ENCODE measurements at regions not wholly inside any gene's neighbourhood (a gene's known extent, or its start where the extent isn't known, plus 50 kb on each side); places are given as distances from the start of the nearest gene placed in this dataset.

DNA sequence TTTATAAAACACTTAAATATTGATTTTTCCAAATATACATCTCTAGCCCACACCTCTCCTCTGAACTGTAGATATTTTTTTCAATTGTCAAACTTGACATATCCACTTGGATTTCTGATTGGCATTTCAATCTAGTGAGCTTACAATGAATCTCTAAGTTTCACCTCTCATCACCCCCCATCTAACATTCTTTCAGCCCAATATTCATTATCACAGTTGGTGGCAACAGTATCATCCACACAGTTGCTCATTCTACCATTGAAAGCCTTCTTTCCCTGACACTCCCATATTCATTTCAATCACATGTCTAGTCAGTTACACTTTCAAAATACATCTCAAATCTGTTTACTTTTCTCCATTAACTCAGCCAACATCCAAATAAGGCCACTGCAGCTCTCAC is 385.2 kb downstream of the PCDH20 start:
- no peaks in the 10 kb centered on the region for H3K79me2 ChIP-seq (ENCODE audit: control insufficient read depth, insufficient read depth, low read length)
- H3K9me1 ChIP-seq (ENCODE audit: control insufficient read depth, extremely low read depth, insufficient read depth, low read length), result no peaks in the 10 kb centered on the region
- H3K4me3 ChIP-seq (ENCODE audit: control insufficient read depth in 2 of 3, extremely low read depth in 1 of 3, insufficient read depth in 2 of 3, low read depth in 1 of 3, low read length in 3 of 3), result no peak overlapping the region
- H3K4me1 ChIP-seq (ENCODE audit: control insufficient read depth, extremely low read depth, insufficient read depth, low read length), result no peaks in the 10 kb centered on the region
- H3K36me3 ChIP-seq (ENCODE audit: control insufficient read depth in 2 of 2, extremely low read depth in 1 of 2, insufficient read depth in 2 of 2, low read length in 2 of 2), result no peaks in the 10 kb centered on the region
- no peak overlapping the region for H3K27ac ChIP-seq (ENCODE audit: control insufficient read depth, insufficient read depth, low read length)
- H3K9ac ChIP-seq (ENCODE audit: control insufficient read depth, extremely low read depth, insufficient read depth, low read length), result no peak overlapping the region
- no peak overlapping the region for H2AFZ ChIP-seq (ENCODE audit: control insufficient read depth, low read length)
- no peaks in the 10 kb centered on the region for H3K9me3 ChIP-seq (ENCODE audit: control insufficient read depth, low read depth, low read length)
- no peak for FAIRE-seq
- no peak overlapping the region for H3K4me2 ChIP-seq (ENCODE audit: control insufficient read depth, extremely low read depth, insufficient read depth, low read depth, low read length)
- no peaks in the 10 kb centered on the region for H4K20me1 ChIP-seq (ENCODE audit: control insufficient read depth, extremely low read depth, insufficient read depth, low read length)
- no peaks in the 10 kb centered on the region for H3K27me3 ChIP-seq (ENCODE audit: control insufficient read depth, extremely low read depth, insufficient read depth, low read length)
- dilution Hi-C loops (cut with MboI; ENCODE audit: extremely low pct_ligation_motif_present, low sequenced_read_pairs), result no loop called here
- DNase-seq (ENCODE audit: low read depth, low spot score), result no peak
- TF ChIP-seq, protein P1, sequence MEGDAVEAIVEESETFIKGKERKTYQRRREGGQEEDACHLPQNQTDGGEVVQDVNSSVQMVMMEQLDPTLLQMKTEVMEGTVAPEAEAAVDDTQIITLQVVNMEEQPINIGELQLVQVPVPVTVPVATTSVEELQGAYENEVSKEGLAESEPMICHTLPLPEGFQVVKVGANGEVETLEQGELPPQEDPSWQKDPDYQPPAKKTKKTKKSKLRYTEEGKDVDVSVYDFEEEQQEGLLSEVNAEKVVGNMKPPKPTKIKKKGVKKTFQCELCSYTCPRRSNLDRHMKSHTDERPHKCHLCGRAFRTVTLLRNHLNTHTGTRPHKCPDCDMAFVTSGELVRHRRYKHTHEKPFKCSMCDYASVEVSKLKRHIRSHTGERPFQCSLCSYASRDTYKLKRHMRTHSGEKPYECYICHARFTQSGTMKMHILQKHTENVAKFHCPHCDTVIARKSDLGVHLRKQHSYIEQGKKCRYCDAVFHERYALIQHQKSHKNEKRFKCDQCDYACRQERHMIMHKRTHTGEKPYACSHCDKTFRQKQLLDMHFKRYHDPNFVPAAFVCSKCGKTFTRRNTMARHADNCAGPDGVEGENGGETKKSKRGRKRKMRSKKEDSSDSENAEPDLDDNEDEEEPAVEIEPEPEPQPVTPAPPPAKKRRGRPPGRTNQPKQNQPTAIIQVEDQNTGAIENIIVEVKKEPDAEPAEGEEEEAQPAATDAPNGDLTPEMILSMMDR (optimal IDR thresholded peaks at IDR 0.05 in 1 of 3, IDR thresholded peaks at IDR 0.05 in 1 of 3, conservative IDR thresholded peaks at IDR 0.05 in 1 of 3; ENCODE audit: extremely low read depth in 1 of 3, insufficient read depth in 2 of 3, low read length in 3 of 3), result no peak
- no peak for TF ChIP-seq EZH2 (IDR thresholded peaks at IDR 0.05; ENCODE audit: low read length)

DNA sequence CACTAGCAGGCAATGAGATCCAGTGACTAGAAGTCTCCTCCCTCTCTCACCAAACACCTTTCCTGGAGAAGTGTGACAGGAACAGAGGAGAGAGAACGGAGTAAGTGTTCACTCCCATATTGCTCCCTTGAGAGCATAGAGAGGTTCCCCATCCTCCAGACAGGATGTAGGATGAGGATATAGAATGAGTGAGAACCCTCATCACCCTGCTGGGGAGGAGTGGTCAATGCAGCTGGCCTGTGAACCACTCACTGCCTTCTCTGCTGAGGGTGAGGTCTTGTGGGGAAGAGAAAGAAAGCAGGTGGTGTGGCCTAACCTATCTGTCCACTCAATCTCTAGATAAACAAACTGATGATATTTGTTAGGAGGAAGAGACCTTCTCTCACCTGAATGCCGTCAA is 386.6 kb downstream of the PCDH20 start:
- no peaks in the 10 kb centered on the region for H3K36me3 ChIP-seq (ENCODE audit: control insufficient read depth in 2 of 2, extremely low read depth in 1 of 2, insufficient read depth in 2 of 2, low read length in 2 of 2)
- no peaks in the 10 kb centered on the region for H3K27me3 ChIP-seq (ENCODE audit: control insufficient read depth, extremely low read depth, insufficient read depth, low read length)
- no peaks in the 10 kb centered on the region for H4K20me1 ChIP-seq (ENCODE audit: control insufficient read depth, extremely low read depth, insufficient read depth, low read length)
- FAIRE-seq (no peak), DNase-seq (ENCODE audit: low read depth, low spot score) (no peak)
- H3K9me1 ChIP-seq (ENCODE audit: control insufficient read depth, extremely low read depth, insufficient read depth, low read length), result no peaks in the 10 kb centered on the region
- no peaks in the 10 kb centered on the region for H3K4me1 ChIP-seq (ENCODE audit: control insufficient read depth, extremely low read depth, insufficient read depth, low read length)
- TF ChIP-seq, protein P1 (optimal IDR thresholded peaks at IDR 0.05 in 1 of 3, IDR thresholded peaks at IDR 0.05 in 1 of 3, conservative IDR thresholded peaks at IDR 0.05 in 1 of 3; ENCODE audit: extremely low read depth in 1 of 3, insufficient read depth in 2 of 3, low read length in 3 of 3), result no peak
- TF ChIP-seq EZH2 (IDR thresholded peaks at IDR 0.05; ENCODE audit: low read length), result no peak
- dilution Hi-C loops (cut with MboI; ENCODE audit: extremely low pct_ligation_motif_present, low sequenced_read_pairs), result no loop called here
- H3K9ac ChIP-seq (ENCODE audit: control insufficient read depth, extremely low read depth, insufficient read depth, low read length), result no peak overlapping the region
- H3K9me3 ChIP-seq (ENCODE audit: control insufficient read depth, low read depth, low read length), result no peaks in the 10 kb centered on the region
- no peak overlapping the region for H3K27ac ChIP-seq (ENCODE audit: control insufficient read depth, insufficient read depth, low read length)
- H2AFZ ChIP-seq (ENCODE audit: control insufficient read depth, low read length), result no peak overlapping the region
- H3K79me2 ChIP-seq (ENCODE audit: control insufficient read depth, insufficient read depth, low read length), result no peaks in the 10 kb centered on the region
- H3K4me3 ChIP-seq (ENCODE audit: control insufficient read depth in 2 of 3, extremely low read depth in 1 of 3, insufficient read depth in 2 of 3, low read depth in 1 of 3, low read length in 3 of 3), result no peak overlapping the region
- H3K4me2 ChIP-seq (ENCODE audit: control insufficient read depth, extremely low read depth, insufficient read depth, low read depth, low read length), result no peak overlapping the region
